ENCODE measurements at regions not wholly inside any gene's neighbourhood (a gene's known extent, or its start where the extent isn't known, plus 50 kb on each side); places are given as distances from the start of the nearest gene placed in this dataset.

- H3K4me3 ChIP-seq (ENCODE audit: extremely low read depth, insufficient read depth, low read length, poor library complexity, severe bottlenecking) = no peak overlapping the region
- peaks cover 9% of the 10 kb centered on the region for H3K4me1 ChIP-seq (ENCODE audit: control insufficient read depth, insufficient read depth, low read length, poor library complexity, severe bottlenecking)
- no peak overlapping the region for H3K27ac ChIP-seq (ENCODE audit: low read depth, low read length, severe bottlenecking)
- no peaks in the 10 kb centered on the region for H3K9me3 ChIP-seq (ENCODE audit: control insufficient read depth, low read length)
- WGBS, 2 experiments (ENCODE audit: insufficient coverage in 2 of 2) = 88 to 100% methylated on average over 1 of the region's 1 CpG
- H3K36me3 ChIP-seq (ENCODE audit: control insufficient read depth, insufficient read depth, low read length) = no peaks in the 10 kb centered on the region
Measured at GRCh38 chr5:91221917-91222316, 161.2 kb downstream of the ARRDC3 start.

GRCh38 chr5:91219803-91220371 lies 163.2 kb downstream of the ARRDC3 start:
- Histone ChIP-seq H3K27ac (ENCODE audit: low read depth, low read length, severe bottlenecking) (no peak overlapping the region), H3K4me3 (ENCODE audit: extremely low read depth, insufficient read depth, low read length, poor library complexity, severe bottlenecking) (no peak overlapping the region), H3K9me3 (ENCODE audit: control insufficient read depth, low read length) (no peaks in the 10 kb centered on the region), H3K36me3 (ENCODE audit: control insufficient read depth, insufficient read depth, low read length) (no peaks in the 10 kb centered on the region), H3K4me1 (ENCODE audit: control insufficient read depth, insufficient read depth, low read length, poor library complexity, severe bottlenecking) (peaks cover 9% of the 10 kb centered on the region)
- WGBS, 2 experiments (ENCODE audit: insufficient coverage in 2 of 2) = 80% methylated on average over 2 of the region's 3 CpGs; no CpG with 5 or more reads in 1 of the 2 experiments

GRCh38 chr5:91219091-91219802 lies 163.9 kb downstream of the ARRDC3 start:
- Histone ChIP-seq H3K36me3 (ENCODE audit: control insufficient read depth, insufficient read depth, low read length) (no peaks in the 10 kb centered on the region), H3K4me1 (ENCODE audit: control insufficient read depth, insufficient read depth, low read length, poor library complexity, severe bottlenecking) (peaks cover 9% of the 10 kb centered on the region), H3K9me3 (ENCODE audit: control insufficient read depth, low read length) (no peaks in the 10 kb centered on the region), H3K27ac (ENCODE audit: low read depth, low read length, severe bottlenecking) (no peak overlapping the region), H3K4me3 (ENCODE audit: extremely low read depth, insufficient read depth, low read length, poor library complexity, severe bottlenecking) (no peak overlapping the region)
- 90 to 91% methylated on average over 3 of the region's 5 CpGs for WGBS, 2 experiments (ENCODE audit: insufficient coverage in 2 of 2)

DNA sequence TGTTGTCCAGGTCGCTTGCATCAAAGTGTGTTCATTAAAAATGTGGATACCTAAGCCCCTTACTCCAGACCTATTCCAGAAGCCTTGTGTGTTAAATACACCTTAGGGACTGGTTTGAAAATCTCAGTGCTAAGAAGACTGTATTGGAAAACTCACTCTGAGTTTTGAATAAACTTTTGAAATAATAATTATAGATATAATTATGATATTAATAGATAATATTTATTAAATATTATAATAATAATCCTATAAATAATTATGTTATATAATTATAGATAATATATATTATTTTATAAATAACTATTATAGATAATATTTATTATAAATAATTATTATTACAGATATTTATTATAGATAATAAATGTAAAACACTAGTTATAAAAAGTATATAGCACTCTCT lies 165.3 kb downstream of the ARRDC3 start:
- no CpG with 5 or more reads among the region's 1 CpG for WGBS, 2 experiments (ENCODE audit: insufficient coverage in 2 of 2)

DNA sequence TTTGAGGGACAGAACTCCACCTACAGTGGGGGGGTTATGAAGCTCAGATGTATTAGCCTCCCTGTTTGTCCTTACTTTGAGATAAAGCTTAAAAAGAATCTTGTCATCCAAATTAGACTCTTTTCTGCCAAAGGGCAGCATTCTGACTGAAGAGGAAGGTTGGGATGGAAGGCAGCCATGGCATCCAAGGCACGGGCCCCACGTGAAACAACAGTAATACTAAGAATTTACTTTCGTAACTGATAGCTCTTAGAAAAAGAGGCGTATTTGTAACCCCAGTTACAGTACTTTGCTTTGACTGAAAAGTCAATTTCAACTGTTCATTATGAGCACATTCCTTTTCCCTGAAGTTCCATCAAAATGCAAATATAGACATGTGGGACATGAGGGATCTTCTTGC lies 168.5 kb downstream of the ARRDC3 start:
- Histone ChIP-seq H3K27ac (ENCODE audit: low read depth, low read length, severe bottlenecking) (no peak overlapping the region), H3K4me1 (ENCODE audit: control insufficient read depth, insufficient read depth, low read length, poor library complexity, severe bottlenecking) (peaks cover 14% of the 10 kb centered on the region), H3K36me3 (ENCODE audit: control insufficient read depth, insufficient read depth, low read length) (no peaks in the 10 kb centered on the region), H3K9me3 (ENCODE audit: control insufficient read depth, low read length) (no peaks in the 10 kb centered on the region), H3K4me3 (ENCODE audit: extremely low read depth, insufficient read depth, low read length, poor library complexity, severe bottlenecking) (no peak overlapping the region)
- 93 to 100% methylated on average over 1 to 3 of the region's 4 CpGs for WGBS, 2 experiments (ENCODE audit: insufficient coverage in 2 of 2)

More for the DNA sequence above, 165.3 kb downstream of the ARRDC3 start:
- Histone ChIP-seq H3K27ac (ENCODE audit: low read depth, low read length, severe bottlenecking) (no peak overlapping the region), H3K4me3 (ENCODE audit: extremely low read depth, insufficient read depth, low read length, poor library complexity, severe bottlenecking) (no peak overlapping the region), H3K4me1 (ENCODE audit: control insufficient read depth, insufficient read depth, low read length, poor library complexity, severe bottlenecking) (peaks cover 9% of the 10 kb centered on the region), H3K9me3 (ENCODE audit: control insufficient read depth, low read length) (no peaks in the 10 kb centered on the region), H3K36me3 (ENCODE audit: control insufficient read depth, insufficient read depth, low read length) (no peaks in the 10 kb centered on the region)

Data from mesodermal cell (in vitro differentiated cells).